MCF 10A (cell line): ENCODE measurements at regions not wholly inside any gene's neighbourhood (a gene's known extent, or its start where the extent isn't known, plus 50 kb on each side); places are given as distances from the start of the nearest gene placed in this dataset.

Source experiments
- BruUV-seq: library from RNA; stranded (reverse); fragments of 400-500 nt; replicated peaks from 2 replicates; lab custom pipeline; 2021; lab: Mats Ljungman, UMichigan
- CTCF ChIA-PET: fragments of 300-600 bp; sonication (Branson Sonifier 250); formaldehyde crosslinking; extraction: SDS; loops from one replicate; lab custom pipeline; 2021; ENCODE audit warnings: antibody characterized with exemption, inconsistent platforms; lab: Yijun Ruan, JAX
- POLR2A ChIA-PET: fragments of 300-600, 350-650 bp; sonication (Branson Sonifier 250); formaldehyde crosslinking; extraction: SDS; loops from one replicate; lab custom pipeline; 2020; ENCODE audit warnings: antibody characterized with exemption, inconsistent platforms; lab: Yijun Ruan, JAX
- DNase-seq: peaks from one replicate; pipeline ENCODE4 v3.0.0-alpha.2; 2018; ENCODE audit not compliant: unreplicated experiment
- H3K27ac Mint-ChIP-seq: one replicate; pipeline ENCODE4 v1.8.0; 2022; ENCODE audit warnings: mild to moderate bottlenecking, low read depth, mixed read lengths; ENCODE audit not compliant: unreplicated experiment
- H3K27me3 Mint-ChIP-seq: one replicate; pipeline ENCODE4 v1.8.0; 2022; ENCODE audit warnings: mixed read lengths; ENCODE audit not compliant: insufficient read depth, unreplicated experiment
- H3K36me3 Mint-ChIP-seq: one replicate; pipeline ENCODE4 v1.8.0; 2022; ENCODE audit warnings: mild to moderate bottlenecking, moderate library complexity, mixed read lengths; ENCODE audit not compliant: insufficient read depth, unreplicated experiment
- H3K4me1 Mint-ChIP-seq: one replicate; pipeline ENCODE4 v1.8.0; 2022; ENCODE audit warnings: mixed read lengths; ENCODE audit not compliant: insufficient read depth, unreplicated experiment
- H3K4me3 Mint-ChIP-seq: one replicate; pipeline ENCODE4 v1.8.0; 2022; ENCODE audit warnings: mild to moderate bottlenecking, moderate library complexity, mixed read lengths; ENCODE audit not compliant: unreplicated experiment
- H3K9me3 Mint-ChIP-seq: one replicate; pipeline ENCODE4 v1.8.0; 2022; ENCODE audit warnings: mixed read lengths; ENCODE audit not compliant: unreplicated experiment
- CTCF ChIP-seq: fragments of 200-600 bp; IDR thresholded peaks from one replicate; pipeline ENCODE4 v1.8.0; 2022; ENCODE audit warnings: antibody characterized with exemption, mild to moderate bottlenecking; ENCODE audit not compliant: unreplicated experiment
- intact Hi-C: fragments of 100-400 bp; cut with micrococcal nuclease; formaldehyde crosslinking; loops from 2 replicates; pipeline ENCODE4 v1.14.1; 2022

- no peak for TF ChIP-seq CTCF
- Mint-ChIP-seq H3K4me3 (no peak overlapping the region), H3K27me3 (no peaks in the 10 kb centered on the region), H3K36me3 (no peaks in the 10 kb centered on the region), H3K9me3 (no peaks in the 10 kb centered on the region), H3K27ac (no peak overlapping the region), H3K4me1 (no peaks in the 10 kb centered on the region)
- DNase-seq = no peak
- no TSS peak for BruUV-seq
- POLR2A ChIA-PET = interaction anchor here (1.2 kb wide), 1 partner anchor 22 kb away, joined by 3 read pairs; no protein-coding TSS in a partner anchor
- intact Hi-C loops = no loop called here
- CTCF ChIA-PET = interaction anchor here (0.6 kb wide), 1 partner anchor 14 kb away, joined by 3 read pairs; no protein-coding TSS in a partner anchor
Measured at GRCh38 chr6:4614637-4615036, 161.6 kb upstream of the CDYL start.

GRCh38 chr6:4613795-4614194 lies 162.4 kb upstream of the CDYL start:
- no peak overlapping the region for H3K4me3 Mint-ChIP-seq
- no peak for TF ChIP-seq CTCF
- H3K9me3 Mint-ChIP-seq = no peaks in the 10 kb centered on the region
- intact Hi-C loops = no loop called here
- no TSS peak for BruUV-seq
- ChIA-PET POLR2A (no interaction called here), CTCF (no interaction called here)
- DNase-seq = no peak
- H3K27ac Mint-ChIP-seq = no peak overlapping the region
- no peaks in the 10 kb centered on the region for H3K27me3 Mint-ChIP-seq
- no peaks in the 10 kb centered on the region for H3K4me1 Mint-ChIP-seq
- H3K36me3 Mint-ChIP-seq = no peaks in the 10 kb centered on the region

- CTCF ChIA-PET = no interaction called here
- no peak overlapping the region for H3K27ac Mint-ChIP-seq
- no peak for TF ChIP-seq CTCF
- no peaks in the 10 kb centered on the region for H3K4me1 Mint-ChIP-seq
- H3K27me3 Mint-ChIP-seq = no peaks in the 10 kb centered on the region
- no peak for DNase-seq
- intact Hi-C loops = no loop called here
- POLR2A ChIA-PET = no interaction called here
- H3K36me3 Mint-ChIP-seq = no peaks in the 10 kb centered on the region
- no peaks in the 10 kb centered on the region for H3K9me3 Mint-ChIP-seq
- H3K4me3 Mint-ChIP-seq = no peak overlapping the region
- no TSS peak for BruUV-seq
Measured at GRCh38 chr6:4613381-4613780, 162.8 kb upstream of the CDYL start.

GRCh38 chr6:4612636-4613171 lies 163.5 kb upstream of the CDYL start:
- H3K36me3 Mint-ChIP-seq = no peaks in the 10 kb centered on the region
- H3K27me3 Mint-ChIP-seq = no peaks in the 10 kb centered on the region
- DNase-seq = no peak
- H3K4me3 Mint-ChIP-seq = no peak overlapping the region
- H3K27ac Mint-ChIP-seq = no peak overlapping the region
- intact Hi-C loops = no loop called here
- no TSS peak for BruUV-seq
- no peaks in the 10 kb centered on the region for H3K9me3 Mint-ChIP-seq
- ChIA-PET CTCF (no interaction called here), POLR2A (no interaction called here)
- TF ChIP-seq CTCF = no peak
- H3K4me1 Mint-ChIP-seq = no peaks in the 10 kb centered on the region
